Neural cell (in vitro differentiated cells): ENCODE measurements at regions not wholly inside any gene's neighbourhood (a gene's known extent, or its start where the extent isn't known, plus 50 kb on each side); places are given as distances from the start of the nearest gene placed in this dataset.

Experiments used
- CTCF ChIP-seq: fragments of 450-650 bp; IDR thresholded peaks from 2 replicates; pipeline ENCODE4 v1.5.1; 2014; ENCODE audit warnings: antibody characterized with exemption, mild to moderate bottlenecking, moderate library complexity; ENCODE audit not compliant: poor library complexity, severe bottlenecking
- EZH2 ChIP-seq: fragments of 200-600, 300-800 bp; shearing (Covaris generic), sonication (generic); IDR thresholded peaks from 2 replicates; pipeline ENCODE4 v1.6.1; 2014; ENCODE audit warnings: antibody characterized with exemption, low read length, borderline replicate concordance, mild to moderate bottlenecking; ENCODE audit not compliant: insufficient read depth, poor library complexity, severe bottlenecking
- POLR2AphosphoS5 ChIP-seq: IDR thresholded peaks from 2 replicates; pipeline ENCODE4 v1.6.1; 2012
- RAD21 ChIP-seq: fragments of 450-650 bp; conservative IDR thresholded peaks from 2 replicates; pipeline ENCODE4 v1.6.1; 2014; ENCODE audit warnings: antibody characterized with exemption, mild to moderate bottlenecking, moderate library complexity
- TAF1 ChIP-seq: IDR thresholded peaks from 2 replicates; pipeline ENCODE4 v1.6.1; 2012; ENCODE audit warnings: low read depth

- TF ChIP-seq CTCF = no peak
- TF ChIP-seq TAF1 = no peak
- no peak for TF ChIP-seq RAD21
- no peak for TF ChIP-seq POLR2AphosphoS5
- no peak for TF ChIP-seq EZH2
Observed at GRCh38 chr9:73531658-73532057, 380.0 kb downstream of the ANXA1 start.
